Stomach (tissue), 4 donors: ENCODE measurements at regions not wholly inside any gene's neighbourhood (a gene's known extent, or its start where the extent isn't known, plus 50 kb on each side); places are given as distances from the start of the nearest gene placed in this dataset.

ENCODE experiments used
- CTCF ChIP-seq, 7 experiments: fragments of 450-650 bp in 4 of 7; fragments of 200-600 bp in 3 of 7; sonication (generic) in 3 of 7; IDR thresholded peaks; one replicate each; pipeline ENCODE4 v1.5.1; 2016 to 2019; ENCODE audit warnings: antibody characterized with exemption in 7 of 7, control low read depth in 2 of 7, mild to moderate bottlenecking in 1 of 7
- EP300 ChIP-seq: sonication (generic); formaldehyde crosslinking; IDR thresholded peaks from one replicate; pipeline ENCODE4 v1.6.1; 2017; ENCODE audit warnings: antibody characterized with exemption
- POLR2A ChIP-seq, 4 donors: fragments of 450-650 bp; IDR thresholded peaks; one replicate each; pipeline ENCODE4 v1.6.1; 2016; ENCODE audit warnings: antibody characterized with exemption in 4 of 4, control low read depth in 2 of 4, mild to moderate bottlenecking in 1 of 4, moderate library complexity in 1 of 4
- POLR2AphosphoS5 ChIP-seq, 3 donors: sonication (generic); formaldehyde crosslinking; IDR thresholded peaks; one replicate each; pipeline ENCODE4 v1.6.1; 2016; ENCODE audit warnings: antibody characterized with exemption in 3 of 3

- TF ChIP-seq CTCF (IDR thresholded peaks at IDR 0.05) (no peak), POLR2A (IDR thresholded peaks at IDR 0.05) (no peak), EP300 (no peak), POLR2AphosphoS5 (IDR thresholded peaks at IDR 0.05) (no peak)
These were observed 96.6 kb upstream of the RUNX1 start for GRCh38 chr21:35145626-35146233.
